ENCODE measurements at regions not wholly inside any gene's neighbourhood (a gene's known extent, or its start where the extent isn't known, plus 50 kb on each side); places are given as distances from the start of the nearest gene placed in this dataset.

GRCh38 chr2:237235383-237236095 is 149.8 kb downstream of the COPS8 start:
- TF ChIP-seq CTCF (conservative IDR thresholded peaks at IDR 0.05) (no peak), EZH2 (IDR thresholded peaks at IDR 0.05; ENCODE audit: low read depth) (no peak)
